Calu3 (cell line): ENCODE measurements at regions not wholly inside any gene's neighbourhood (a gene's known extent, or its start where the extent isn't known, plus 50 kb on each side); places are given as distances from the start of the nearest gene placed in this dataset.
"Not testable (repeated sequence)": the region's sequence is repeated elsewhere in the genome, so short reads cannot be mapped to it uniquely, and the experiment has no call there.

Experiments used
- BruUV-seq: library from RNA; stranded (reverse); fragments of 400-500 nt; replicated peaks from 2 replicates; lab custom pipeline; 2021; lab: Mats Ljungman, UMichigan
- CTCF ChIA-PET: fragments of 300-600 bp; sonication (Branson Sonifier 250); formaldehyde crosslinking; loops from one replicate; lab custom pipeline; 2022; ENCODE audit warnings: antibody characterized with exemption; lab: Charles Lee
- DNase-seq: peaks from one replicate; pipeline ENCODE4 v3.0.0; 2022
- H3K27ac Mint-ChIP-seq: one replicate; pipeline ENCODE4 v1.8.0; 2022; ENCODE audit warnings: mixed read lengths; ENCODE audit not compliant: unreplicated experiment
- H3K27me3 Mint-ChIP-seq: one replicate; pipeline ENCODE4 v1.8.0; 2022; ENCODE audit warnings: mixed read lengths; ENCODE audit not compliant: unreplicated experiment
- H3K36me3 Mint-ChIP-seq: one replicate; pipeline ENCODE4 v1.8.0; 2022; ENCODE audit warnings: mild to moderate bottlenecking, moderate library complexity, mixed read lengths; ENCODE audit not compliant: insufficient read depth, unreplicated experiment
- H3K4me1 Mint-ChIP-seq: one replicate; pipeline ENCODE4 v1.8.0; 2022; ENCODE audit warnings: mild to moderate bottlenecking, low read depth, mixed read lengths; ENCODE audit not compliant: unreplicated experiment
- H3K4me3 Mint-ChIP-seq: one replicate; pipeline ENCODE4 v1.8.0; 2022; ENCODE audit warnings: mild to moderate bottlenecking, low read depth, moderate library complexity, mixed read lengths; ENCODE audit not compliant: unreplicated experiment
- H3K9me3 Mint-ChIP-seq: one replicate; pipeline ENCODE4 v1.8.0; 2022; ENCODE audit warnings: low read depth, mixed read lengths; ENCODE audit not compliant: unreplicated experiment
- CTCF ChIP-seq: fragments of 200-600 bp; IDR thresholded peaks from one replicate; pipeline ENCODE4 v1.8.0; 2022; ENCODE audit warnings: antibody characterized with exemption; ENCODE audit not compliant: unreplicated experiment
- intact Hi-C: fragments of 100-400 bp; cut with micrococcal nuclease; formaldehyde crosslinking; loops from one replicate; pipeline ENCODE4 v1.10.0; 2022; ENCODE audit not compliant: unreplicated experiment

- no peak for TF ChIP-seq CTCF
- H3K9me3 Mint-ChIP-seq: no peaks in the 10 kb centered on the region
- intact Hi-C loops: no loop called here
- H3K27ac Mint-ChIP-seq: no peak overlapping the region
- no peak for DNase-seq
- CTCF ChIA-PET: no interaction called here
- peaks cover 20% of the 10 kb centered on the region for H3K27me3 Mint-ChIP-seq
- no peaks in the 10 kb centered on the region for H3K4me1 Mint-ChIP-seq
- no TSS peak for BruUV-seq
- no peaks in the 10 kb centered on the region for H3K36me3 Mint-ChIP-seq
- no peak overlapping the region for H3K4me3 Mint-ChIP-seq
Measured at GRCh38 chr3:31105438-31106077, 211.1 kb upstream of the GADL1 start.

- Mint-ChIP-seq H3K9me3 (no peaks in the 10 kb centered on the region), H3K27me3 (peaks cover 20% of the 10 kb centered on the region), H3K4me3 (no peak overlapping the region), H3K36me3 (no peaks in the 10 kb centered on the region), H3K27ac (no peak overlapping the region), H3K4me1 (no peaks in the 10 kb centered on the region)
- CTCF ChIA-PET: no interaction called here
- no peak for DNase-seq
- no peak for TF ChIP-seq CTCF
- intact Hi-C loops: no loop called here
- BruUV-seq: no TSS peak
Measured at GRCh38 chr3:31106204-31106603, 211.7 kb upstream of the GADL1 start.

- Mint-ChIP-seq H3K4me1 (no peaks in the 10 kb centered on the region), H3K9me3 (no peaks in the 10 kb centered on the region), H3K4me3 (no peak overlapping the region), H3K36me3 (no peaks in the 10 kb centered on the region), H3K27me3 (peaks cover 14% of the 10 kb centered on the region), H3K27ac (no peak overlapping the region)
- DNase-seq: no peak
- CTCF ChIA-PET: no interaction called here
- intact Hi-C loops: no loop called here
- no peak for TF ChIP-seq CTCF
- BruUV-seq: no TSS peak
Measured at GRCh38 chr3:31106912-31107311, 212.5 kb upstream of the GADL1 start.

GRCh38 chr3:31114929-31115283 lies 220.4 kb upstream of the GADL1 start:
- no peak for TF ChIP-seq CTCF
- Mint-ChIP-seq H3K36me3 (no peaks in the 10 kb centered on the region), H3K4me3 (no peak overlapping the region), H3K27me3 (no peaks in the 10 kb centered on the region), H3K27ac (no peak overlapping the region), H3K4me1 (no peaks in the 10 kb centered on the region), H3K9me3 (no peaks in the 10 kb centered on the region)
- no TSS peak for BruUV-seq
- no peak for DNase-seq
- CTCF ChIA-PET: no interaction called here
- intact Hi-C loops: no loop called here

GRCh38 chr3:31115531-31115930 lies 221.1 kb upstream of the GADL1 start:
- H3K9me3 Mint-ChIP-seq, H3K27me3 Mint-ChIP-seq, intact Hi-C loops, H3K4me1 Mint-ChIP-seq, CTCF ChIA-PET, DNase-seq, H3K36me3 Mint-ChIP-seq, BruUV-seq, H3K27ac Mint-ChIP-seq, H3K4me3 Mint-ChIP-seq: not testable (repeated sequence)
